ENCODE measurements at regions not wholly inside any gene's neighbourhood (a gene's known extent, or its start where the extent isn't known, plus 50 kb on each side); places are given as distances from the start of the nearest gene placed in this dataset.

DNA sequence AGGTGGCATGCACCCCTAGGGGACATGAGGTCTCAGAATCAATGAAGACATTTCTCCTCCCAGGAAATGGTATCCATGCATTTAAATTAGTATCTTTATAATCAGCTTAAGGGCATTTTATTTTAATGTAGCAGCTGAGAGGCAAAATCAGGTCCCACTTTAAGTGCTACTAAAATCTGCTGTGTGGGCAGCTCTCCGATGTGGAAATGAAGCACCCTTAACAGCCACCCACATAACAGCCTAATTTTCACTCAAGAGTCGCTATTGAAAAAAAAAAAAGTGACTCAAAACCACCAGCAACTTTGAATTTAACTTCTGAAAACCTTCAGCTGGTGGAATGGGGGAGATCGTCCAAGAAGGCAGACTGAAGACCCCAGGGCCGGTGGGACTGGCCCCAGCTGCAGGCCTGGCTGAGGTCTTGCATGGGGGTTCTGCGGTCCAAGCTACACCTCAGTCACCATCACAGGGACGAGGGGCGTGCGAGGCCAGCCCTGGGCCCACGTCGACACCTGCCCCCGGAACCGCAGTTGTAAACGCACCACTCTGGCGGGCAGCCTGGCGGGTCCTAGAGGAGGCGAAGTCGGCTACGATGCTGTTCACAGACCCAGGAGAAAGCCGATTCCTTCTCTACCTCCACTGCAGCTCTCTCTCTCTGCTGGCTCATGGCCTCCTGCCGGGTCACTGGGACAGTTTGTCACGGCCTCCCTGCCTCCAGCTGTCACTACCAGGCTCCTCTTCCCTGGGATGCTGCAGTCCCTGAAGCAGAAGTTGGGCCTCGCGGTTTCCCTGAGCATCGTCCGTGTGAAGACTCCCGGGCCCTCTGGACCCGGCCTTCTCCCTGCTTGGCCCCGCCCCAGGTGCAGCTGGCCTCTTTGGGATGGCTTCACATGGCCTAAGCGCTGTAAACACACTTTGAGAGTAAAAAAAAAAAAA, 111.9 kb downstream of the KCNF1 start:
- WGBS, 4 donors, result 85 to 88% (median 86%) methylated on average over 29 of the region's 29 CpGs
- Histone ChIP-seq H3K9me3 (no peaks in the 10 kb centered on the region), H3K27ac (no peak overlapping the region), H3K4me1 (no peaks in the 10 kb centered on the region), H3K36me3 (no peaks in the 10 kb centered on the region), H3K27me3 (peaks cover 0 to 10% (median 0%) of the 10 kb centered on the region in 9 donors), H3K4me3 (no peak overlapping the region)
- no peak for DNase-seq
- intact Hi-C loops (cut with DNase I), result no loop called here
- no peak for ATAC-seq
- TF ChIP-seq POLR2A (IDR thresholded peaks at IDR 0.05), result no peak
- TF ChIP-seq CTCF (IDR thresholded peaks at IDR 0.05), result no peak

DNA sequence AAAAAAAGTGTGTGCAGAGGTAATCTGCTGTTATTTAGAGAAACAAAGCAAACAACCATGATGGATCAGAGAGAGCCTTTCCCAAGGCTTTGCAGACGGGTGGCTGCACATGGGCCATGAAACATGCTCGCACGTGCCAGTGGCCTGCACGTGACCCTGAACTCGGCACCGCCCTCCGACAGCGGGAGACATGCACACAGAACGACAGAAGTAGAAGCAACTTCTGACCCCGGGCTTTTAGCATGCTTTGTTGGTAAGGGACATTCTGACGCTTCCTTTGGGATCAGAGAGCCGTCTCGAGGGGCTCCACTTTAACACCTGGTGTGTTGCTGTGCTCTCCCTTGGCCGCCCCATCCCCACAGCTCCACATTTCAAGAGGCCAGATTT, 112.5 kb downstream of the KCNF1 start:
- H3K4me1 ChIP-seq, result no peaks in the 10 kb centered on the region
- 43 to 57% (median 48%) methylated on average over 11 to 14 of the region's 14 CpGs for WGBS, 4 donors
- TF ChIP-seq CTCF (IDR thresholded peaks at IDR 0.05), result no peak
- no peak for TF ChIP-seq POLR2A (IDR thresholded peaks at IDR 0.05)
- H3K27me3 ChIP-seq, result peaks cover 0 to 5% (median 0%) of the 10 kb centered on the region in 9 donors
- DNase-seq (no peak), ATAC-seq (no peak)
- intact Hi-C loops (cut with DNase I), result no loop called here
- H3K9me3 ChIP-seq, result no peaks in the 10 kb centered on the region
- H3K36me3 ChIP-seq, result no peaks in the 10 kb centered on the region
- no peak overlapping the region for H3K4me3 ChIP-seq
- H3K27ac ChIP-seq, result no peak overlapping the region

DNA sequence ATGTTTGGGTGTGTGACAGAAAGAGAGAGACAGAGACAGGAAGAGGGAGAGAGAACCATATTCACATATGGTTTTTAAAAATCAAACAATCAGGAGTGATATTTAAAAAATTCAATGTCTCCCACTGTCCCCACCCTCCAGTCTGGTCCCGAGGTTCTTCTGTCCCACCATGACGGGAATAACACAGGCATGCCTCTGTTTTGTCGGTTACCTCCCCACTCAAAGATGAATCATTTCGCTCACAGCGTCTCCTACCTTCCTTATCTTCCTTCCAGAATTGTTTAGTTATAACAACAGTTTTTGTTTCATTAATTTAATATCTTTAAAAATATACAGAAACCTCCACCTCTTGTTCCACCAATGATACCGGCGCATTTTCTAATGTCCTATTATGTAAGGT, 113.0 kb downstream of the KCNF1 start:
- Histone ChIP-seq H3K27ac (no peak overlapping the region), H3K36me3 (no peaks in the 10 kb centered on the region), H3K27me3 (peaks cover 0 to 4% (median 0%) of the 10 kb centered on the region in 9 donors), H3K4me1 (no peaks in the 10 kb centered on the region), H3K4me3 (no peak overlapping the region), H3K9me3 (no peaks in the 10 kb centered on the region)
- TF ChIP-seq CTCF (IDR thresholded peaks at IDR 0.05), result no peak
- TF ChIP-seq POLR2A (IDR thresholded peaks at IDR 0.05), result no peak
- DNase-seq (no peak), ATAC-seq (no peak)
- 82 to 84% (median 83%) methylated on average over 7 of the region's 7 CpGs for WGBS, 4 donors
- intact Hi-C loops (cut with DNase I), result loop anchor here in 2 of 10 donors (5.0 kb wide), 2 partner anchors 187 to 192 kb away; no protein-coding TSS in a partner anchor

- no peaks in the 10 kb centered on the region for H3K4me1 ChIP-seq
- TF ChIP-seq POLR2A (IDR thresholded peaks at IDR 0.05) (no peak), CTCF (IDR thresholded peaks at IDR 0.05) (no peak)
- H3K36me3 ChIP-seq, result no peaks in the 10 kb centered on the region
- WGBS, 4 donors, result 89 to 95% (median 91%) methylated on average over 14 to 15 of the region's 15 CpGs
- no peak overlapping the region for H3K27ac ChIP-seq
- no peaks in the 10 kb centered on the region for H3K9me3 ChIP-seq
- no peak overlapping the region for H3K4me3 ChIP-seq
- no peak for DNase-seq
- ATAC-seq, result peak in 1 of 4 donors; percentile 7
- H3K27me3 ChIP-seq, result no peaks in the 10 kb centered on the region
- intact Hi-C loops (cut with DNase I), result loop anchor here in 2 of 10 donors (5.0 kb wide), 2 partner anchors 189 to 194 kb away; no protein-coding TSS in a partner anchor
Observed at GRCh38 chr2:11026286-11026921, 114.7 kb downstream of the KCNF1 start.

All from heart left ventricle (tissue), 16 donors.